GM19463 (cell line): ENCODE measurements at regions not wholly inside any gene's neighbourhood (a gene's known extent, or its start where the extent isn't known, plus 50 kb on each side); places are given as distances from the start of the nearest gene placed in this dataset.
"Not testable (repeated sequence)": the region's sequence is repeated elsewhere in the genome, so short reads cannot be mapped to it uniquely, and the experiment has no call there.

Experiments used
- ATAC-seq: cut with Tn5 transposase; IDR thresholded peaks from one replicate; pipeline ENCODE4 v1.9.1; 2021; ENCODE audit warnings: mild to moderate bottlenecking, moderate library complexity; ENCODE audit not compliant: unreplicated experiment

GRCh38 chr7:156590212-156590611 lies 50.4 kb upstream of the RNF32 start:
- ATAC-seq: no peak

GRCh38 chr7:156589808-156590207 lies 50.8 kb upstream of the RNF32 start:
- ATAC-seq: no peak

- ATAC-seq: no peak
These were observed 54.6 kb upstream of the RNF32 start for GRCh38 chr7:156585926-156586325.

- ATAC-seq: no peak
These were observed 55.4 kb upstream of the RNF32 start for GRCh38 chr7:156585025-156585648.

- no peak for ATAC-seq
These were observed 57.9 kb upstream of the RNF32 start for GRCh38 chr7:156582591-156583123.

- no peak for ATAC-seq
These were observed 60.5 kb upstream of the RNF32 start for GRCh38 chr7:156580036-156580435.

- no peak for ATAC-seq
These were observed 61.0 kb upstream of the RNF32 start for GRCh38 chr7:156579566-156579965.

- no peak for ATAC-seq
These were observed 61.6 kb upstream of the RNF32 start for GRCh38 chr7:156578978-156579430.

- no peak for ATAC-seq
These were observed 62.0 kb upstream of the RNF32 start for GRCh38 chr7:156578578-156578940.

GRCh38 chr7:156577645-156578577 lies 62.7 kb upstream of the RNF32 start:
- no peak for ATAC-seq

- ATAC-seq: no peak
These were observed 64.1 kb upstream of the RNF32 start for GRCh38 chr7:156576216-156577058.

GRCh38 chr7:156568258-156568657 lies 72.3 kb upstream of the RNF32 start:
- ATAC-seq: no peak

GRCh38 chr7:156566812-156567549 lies 73.6 kb upstream of the RNF32 start:
- ATAC-seq: no peak

GRCh38 chr7:156565002-156565401 lies 75.6 kb upstream of the RNF32 start:
- not testable (repeated sequence) for ATAC-seq

GRCh38 chr7:156560696-156561095 lies 79.9 kb upstream of the RNF32 start:
- ATAC-seq: no peak

GRCh38 chr7:156560075-156560474 lies 80.5 kb upstream of the RNF32 start:
- no peak for ATAC-seq

GRCh38 chr7:156559001-156559400 lies 81.6 kb upstream of the RNF32 start:
- no peak for ATAC-seq

GRCh38 chr7:156558198-156558597 lies 82.4 kb upstream of the RNF32 start:
- no peak for ATAC-seq

- no peak for ATAC-seq
These were observed 84.5 kb upstream of the RNF32 start for GRCh38 chr7:156556083-156556482.

- no peak for ATAC-seq
These were observed 86.1 kb upstream of the RNF32 start for GRCh38 chr7:156554488-156554887.
